ENCODE measurements at regions not wholly inside any gene's neighbourhood (a gene's known extent, or its start where the extent isn't known, plus 50 kb on each side); places are given as distances from the start of the nearest gene placed in this dataset.

- no peak for DNase-seq (ENCODE audit: low read depth in 2 of 2, low spot score in 1 of 2)
Measured at GRCh38 chr5:114660791-114661190, 298.9 kb downstream of the KCNN2 start.

- DNase-seq (ENCODE audit: low read depth in 2 of 2, low spot score in 1 of 2): no peak
Measured at GRCh38 chr5:114658194-114658593, 296.3 kb downstream of the KCNN2 start.

- no peak for DNase-seq (ENCODE audit: low read depth in 2 of 2, low spot score in 1 of 2)
Measured at GRCh38 chr5:114657342-114658130, 295.7 kb downstream of the KCNN2 start.

- no peak for DNase-seq (ENCODE audit: low read depth in 2 of 2, low spot score in 1 of 2)
Measured at GRCh38 chr5:114649878-114650277, 288.0 kb downstream of the KCNN2 start.

GRCh38 chr5:114648940-114649339 is 287.1 kb downstream of the KCNN2 start:
- no peak for DNase-seq (ENCODE audit: low read depth in 2 of 2, low spot score in 1 of 2)

- DNase-seq (ENCODE audit: low read depth in 2 of 2, low spot score in 1 of 2): no peak
Measured at GRCh38 chr5:114644576-114644975, 282.7 kb downstream of the KCNN2 start.

- DNase-seq (ENCODE audit: low read depth in 2 of 2, low spot score in 1 of 2): no peak
Measured at GRCh38 chr5:114636271-114636670, 274.4 kb downstream of the KCNN2 start.

- DNase-seq (ENCODE audit: low read depth in 2 of 2, low spot score in 1 of 2): no peak
Measured at GRCh38 chr5:114634967-114635901, 273.4 kb downstream of the KCNN2 start.

GRCh38 chr5:114634517-114634916 is 272.6 kb downstream of the KCNN2 start:
- DNase-seq (ENCODE audit: low read depth in 2 of 2, low spot score in 1 of 2): no peak

- no peak for DNase-seq (ENCODE audit: low read depth in 2 of 2, low spot score in 1 of 2)
Measured at GRCh38 chr5:114612406-114612805, 250.5 kb downstream of the KCNN2 start.

GRCh38 chr5:114581136-114581535 is 219.3 kb downstream of the KCNN2 start:
- no peak for DNase-seq (ENCODE audit: low read depth in 2 of 2, low spot score in 1 of 2)

GRCh38 chr5:114565871-114566270 is 204.0 kb downstream of the KCNN2 start:
- no peak for DNase-seq (ENCODE audit: low read depth in 2 of 2, low spot score in 1 of 2)

- no peak for DNase-seq (ENCODE audit: low read depth in 2 of 2, low spot score in 1 of 2)
Measured at GRCh38 chr5:114565139-114565538, 203.3 kb downstream of the KCNN2 start.

- no peak for DNase-seq (ENCODE audit: low read depth in 2 of 2, low spot score in 1 of 2)
Measured at GRCh38 chr5:114561415-114561814, 199.5 kb downstream of the KCNN2 start.

All from stimulated activated CD8-positive, alpha-beta memory T cell treated with anti-CD3 and anti-CD28 coated beads, Interleukin-4, amount 100 ng/mL, for 4 hours (primary cell).